Ascending aorta (tissue), 2 donors: ENCODE measurements at regions not wholly inside any gene's neighbourhood (a gene's known extent, or its start where the extent isn't known, plus 50 kb on each side); places are given as distances from the start of the nearest gene placed in this dataset.

Experiments
- DNase-seq, 2 donors: peaks; one replicate each; pipeline ENCODE4 v3.0.0-alpha.2; 2019; ENCODE audit warnings: low spot score in 2 of 2
- H3K27ac ChIP-seq, 2 donors: fragments of 200-600 bp; sonication (generic); one replicate each; pipeline ENCODE4 v1.5.1; 2016 to 2017; ENCODE audit warnings: mild to moderate bottlenecking in 1 of 2
- H3K27me3 ChIP-seq: fragments of 200-600 bp; sonication (generic); one replicate; pipeline ENCODE4 v1.5.1; 2017
- H3K36me3 ChIP-seq, 2 donors: fragments of 200-600 bp; sonication (generic); one replicate each; pipeline ENCODE4 v1.5.1; 2016
- H3K4me1 ChIP-seq, 2 donors: fragments of 200-600 bp; sonication (generic); one replicate each; pipeline ENCODE4 v1.5.1; 2016 to 2017; ENCODE audit warnings: mild to moderate bottlenecking in 1 of 2
- H3K4me3 ChIP-seq, 2 donors: fragments of 200-600 bp; sonication (generic); one replicate each; pipeline ENCODE4 v1.5.1; 2016 to 2017; ENCODE audit warnings: mild to moderate bottlenecking in 1 of 2
- H3K9me3 ChIP-seq, 2 donors: fragments of 200-600 bp; sonication (generic); one replicate each; pipeline ENCODE4 v1.5.1; 2016
- intact Hi-C: fragments of 100-400 bp; cut with DNase I; formaldehyde crosslinking; loops from one replicate; pipeline ENCODE4 v1.15.1; 2023
- TF ChIP-seq, protein P1 (sequence below), 3 experiments: fragments of 200-600 bp in 2 of 3; fragments of 450-650 bp in 1 of 3; sonication (generic) in 2 of 3; IDR thresholded peaks; one replicate each; pipeline ENCODE4 v1.5.1; 2016 to 2019; ENCODE audit warnings: antibody characterized with exemption in 3 of 3, mild to moderate bottlenecking in 1 of 3, moderate library complexity in 1 of 3

DNA sequence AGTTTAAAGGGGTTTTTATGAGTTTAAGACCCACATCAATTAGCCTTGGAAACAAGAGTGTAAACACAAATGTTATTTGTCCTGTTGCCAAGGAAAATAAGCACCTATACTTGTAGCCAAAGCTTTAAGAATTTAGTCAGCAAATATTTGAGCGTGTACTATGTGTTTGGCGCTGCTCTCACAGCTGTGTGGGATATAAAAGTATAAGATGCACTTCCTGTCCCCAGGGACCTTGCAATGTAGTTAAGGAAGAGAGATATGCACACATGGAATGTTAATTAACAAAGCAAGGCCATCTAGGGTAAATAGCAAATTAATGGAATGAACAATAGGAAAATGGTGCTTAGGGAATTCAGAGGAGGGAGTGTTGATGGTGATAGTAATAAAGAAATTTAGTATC lies 134.9 kb upstream of the SRRM4 start:
- Histone ChIP-seq H3K4me3 (no peak overlapping the region), H3K27ac (no peak overlapping the region), H3K36me3 (no peaks in the 10 kb centered on the region), H3K27me3 (no peaks in the 10 kb centered on the region), H3K9me3 (no peaks in the 10 kb centered on the region), H3K4me1 (no peaks in the 10 kb centered on the region)
- no peak for DNase-seq
- TF ChIP-seq, protein P1, sequence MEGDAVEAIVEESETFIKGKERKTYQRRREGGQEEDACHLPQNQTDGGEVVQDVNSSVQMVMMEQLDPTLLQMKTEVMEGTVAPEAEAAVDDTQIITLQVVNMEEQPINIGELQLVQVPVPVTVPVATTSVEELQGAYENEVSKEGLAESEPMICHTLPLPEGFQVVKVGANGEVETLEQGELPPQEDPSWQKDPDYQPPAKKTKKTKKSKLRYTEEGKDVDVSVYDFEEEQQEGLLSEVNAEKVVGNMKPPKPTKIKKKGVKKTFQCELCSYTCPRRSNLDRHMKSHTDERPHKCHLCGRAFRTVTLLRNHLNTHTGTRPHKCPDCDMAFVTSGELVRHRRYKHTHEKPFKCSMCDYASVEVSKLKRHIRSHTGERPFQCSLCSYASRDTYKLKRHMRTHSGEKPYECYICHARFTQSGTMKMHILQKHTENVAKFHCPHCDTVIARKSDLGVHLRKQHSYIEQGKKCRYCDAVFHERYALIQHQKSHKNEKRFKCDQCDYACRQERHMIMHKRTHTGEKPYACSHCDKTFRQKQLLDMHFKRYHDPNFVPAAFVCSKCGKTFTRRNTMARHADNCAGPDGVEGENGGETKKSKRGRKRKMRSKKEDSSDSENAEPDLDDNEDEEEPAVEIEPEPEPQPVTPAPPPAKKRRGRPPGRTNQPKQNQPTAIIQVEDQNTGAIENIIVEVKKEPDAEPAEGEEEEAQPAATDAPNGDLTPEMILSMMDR (IDR thresholded peaks at IDR 0.05): no peak
- intact Hi-C loops: no loop called here

GRCh38 chr12:118850244-118850825 lies 131.0 kb upstream of the SRRM4 start:
- Histone ChIP-seq H3K4me1 (no peaks in the 10 kb centered on the region), H3K4me3 (no peak overlapping the region), H3K27ac (no peak overlapping the region), H3K27me3 (no peaks in the 10 kb centered on the region), H3K9me3 (no peaks in the 10 kb centered on the region), H3K36me3 (no peaks in the 10 kb centered on the region)
- TF ChIP-seq, protein P1 (IDR thresholded peaks at IDR 0.05): no peak
- DNase-seq: no peak
- intact Hi-C loops: no loop called here

DNA sequence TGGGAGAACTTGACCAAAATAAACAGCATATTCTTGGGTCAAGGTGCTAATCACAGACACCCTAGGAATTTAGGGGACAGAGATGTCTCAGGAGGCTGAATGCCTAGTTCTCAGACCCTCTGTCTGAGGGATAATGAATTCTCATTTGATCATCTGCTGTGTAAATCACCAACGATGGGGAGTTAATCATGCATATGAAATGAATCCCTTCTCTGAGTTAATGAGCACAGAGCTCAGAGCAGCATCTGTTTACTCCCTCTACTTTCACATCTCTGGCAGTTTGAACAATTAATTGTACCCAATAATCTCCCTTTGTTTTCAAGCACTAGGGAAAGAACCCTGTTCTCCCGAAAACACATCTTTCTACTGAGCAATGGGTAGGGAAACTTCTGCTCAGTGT lies 129.4 kb upstream of the SRRM4 start:
- intact Hi-C loops: no loop called here

GRCh38 chr12:118853634-118854033 lies 127.7 kb upstream of the SRRM4 start:
- DNase-seq: no peak
- TF ChIP-seq, protein P1 (IDR thresholded peaks at IDR 0.05): no peak
- H3K9me3 ChIP-seq: no peaks in the 10 kb centered on the region
- no peaks in the 10 kb centered on the region for H3K4me1 ChIP-seq
- intact Hi-C loops: no loop called here
- no peak overlapping the region for H3K4me3 ChIP-seq
- H3K36me3 ChIP-seq: no peaks in the 10 kb centered on the region
- no peak overlapping the region for H3K27ac ChIP-seq
- H3K27me3 ChIP-seq: no peaks in the 10 kb centered on the region

More for the DNA sequence above, 129.4 kb upstream of the SRRM4 start:
- H3K27ac ChIP-seq: no peak overlapping the region
- H3K36me3 ChIP-seq: no peaks in the 10 kb centered on the region
- no peaks in the 10 kb centered on the region for H3K27me3 ChIP-seq
- no peak for DNase-seq
- no peak overlapping the region for H3K4me3 ChIP-seq
- H3K9me3 ChIP-seq: no peaks in the 10 kb centered on the region
- TF ChIP-seq, protein P1 (IDR thresholded peaks at IDR 0.05): no peak
- H3K4me1 ChIP-seq: no peaks in the 10 kb centered on the region

GRCh38 chr12:118855858-118856257 lies 125.5 kb upstream of the SRRM4 start:
- intact Hi-C loops: no loop called here
- H3K27me3 ChIP-seq: no peaks in the 10 kb centered on the region
- TF ChIP-seq, protein P1 (IDR thresholded peaks at IDR 0.05): no peak
- no peaks in the 10 kb centered on the region for H3K4me1 ChIP-seq
- no peak overlapping the region for H3K4me3 ChIP-seq
- H3K27ac ChIP-seq: no peak overlapping the region
- no peaks in the 10 kb centered on the region for H3K9me3 ChIP-seq
- DNase-seq: no peak
- no peaks in the 10 kb centered on the region for H3K36me3 ChIP-seq

- DNase-seq: no peak
- H3K9me3 ChIP-seq: no peaks in the 10 kb centered on the region
- no peaks in the 10 kb centered on the region for H3K4me1 ChIP-seq
- H3K4me3 ChIP-seq: no peak overlapping the region
- no peak overlapping the region for H3K27ac ChIP-seq
- H3K36me3 ChIP-seq: no peaks in the 10 kb centered on the region
- TF ChIP-seq, protein P1 (IDR thresholded peaks at IDR 0.05): no peak
- H3K27me3 ChIP-seq: no peaks in the 10 kb centered on the region
- intact Hi-C loops: no loop called here
Observed at GRCh38 chr12:118866346-118866745, 115.0 kb upstream of the SRRM4 start.
